PC-3 (cell line): ENCODE measurements at regions not wholly inside any gene's neighbourhood (a gene's known extent, or its start where the extent isn't known, plus 50 kb on each side); places are given as distances from the start of the nearest gene placed in this dataset.

Experiments used
- ATAC-seq: fragments of 200-7000 bp; cut with Tn5 transposase; 2 replicates; pipeline ENCODE4 v1.9.1; 2020; ENCODE audit warnings: mild to moderate bottlenecking, moderate library complexity
- BruUV-seq: library from RNA; stranded (reverse); fragments of 400-500 nt; replicated peaks from 2 replicates; lab custom pipeline; 2021; lab: Mats Ljungman, UMichigan
- CTCF ChIA-PET: fragments of 300-600 bp; sonication (Branson Sonifier 250); formaldehyde crosslinking; loops from one replicate; lab custom pipeline; 2022; ENCODE audit warnings: antibody characterized with exemption; lab: Charles Lee
- POLR2A ChIA-PET: fragments of 300-600 bp; sonication (Branson Sonifier 250); formaldehyde crosslinking; loops from one replicate; lab custom pipeline; 2022; ENCODE audit warnings: antibody characterized with exemption; ENCODE audit not compliant: unreplicated experiment; lab: Charles Lee
- DNase-seq: peaks from one replicate; pipeline ENCODE4 v3.0.0-alpha.2; 2015
- H2AFZ ChIP-seq: fragments of 300-600 bp; sonication (generic); 2 replicates; pipeline ENCODE4 v1.6.0; 2016; ENCODE audit warnings: antibody characterized with exemption, low read length
- H3F3A ChIP-seq: fragments of 300-600 bp; sonication (generic); one replicate; pipeline ENCODE4 v1.6.0; 2017; ENCODE audit warnings: antibody characterized with exemption, low read length, control low read depth, mild to moderate bottlenecking; ENCODE audit not compliant: unreplicated experiment
- H3K27ac ChIP-seq: fragments of 300-600 bp; sonication (generic); 2 replicates; pipeline ENCODE4 v1.5.1; 2016; ENCODE audit warnings: mild to moderate bottlenecking, low read length
- H3K27me3 ChIP-seq: fragments of 300-600 bp; sonication (generic); 2 replicates; pipeline ENCODE4 v1.6.1; 2016; ENCODE audit warnings: low read length, mixed read lengths
- H3K36me3 ChIP-seq: fragments of 300-600 bp; sonication (generic); 2 replicates; pipeline ENCODE4 v1.6.1; 2016; ENCODE audit warnings: low read depth, mixed run types, low read length, mixed read lengths
- H3K4me1 ChIP-seq: fragments of 300-600 bp; sonication (generic); 2 replicates; pipeline ENCODE4 v1.5.1; 2016; ENCODE audit warnings: low read length; ENCODE audit not compliant: insufficient read depth
- H3K4me2 ChIP-seq: fragments of 300-600 bp; sonication (generic); 2 replicates; pipeline ENCODE4 v1.6.0; 2016; ENCODE audit warnings: low read length
- H3K4me3 ChIP-seq: fragments of 300-600 bp; sonication (generic); 2 replicates; pipeline ENCODE4 v1.5.1; 2016; ENCODE audit warnings: mild to moderate bottlenecking, low read length, mixed read lengths
- H3K79me2 ChIP-seq: fragments of 300-600 bp; sonication (generic); 2 replicates; pipeline ENCODE4 v1.6.1; 2017; ENCODE audit warnings: low read length, mixed read lengths
- H3K9ac ChIP-seq: fragments of 300-600 bp; sonication (generic); 2 replicates; pipeline ENCODE4 v1.6.0; 2016; ENCODE audit warnings: mild to moderate bottlenecking, low read length
- H3K9me2 ChIP-seq: fragments of 300-600 bp; sonication (generic); replicated peaks from 2 replicates; pipeline ENCODE4 v1.6.1; 2016; ENCODE audit warnings: mixed run types, low read length, mixed read lengths
- H3K9me3 ChIP-seq: fragments of 300-600 bp; sonication (generic); 2 replicates; pipeline ENCODE4 v1.6.1; 2016; ENCODE audit warnings: low read length, mixed read lengths
- H4K20me1 ChIP-seq: fragments of 300-600 bp; sonication (generic); 2 replicates; pipeline ENCODE4 v1.6.1; 2016; ENCODE audit warnings: low read length, mixed read lengths
- EZH2 ChIP-seq: fragments of 300-600 bp; sonication (generic); IDR thresholded peaks from one replicate; pipeline ENCODE4 v1.6.1; 2017; ENCODE audit warnings: antibody characterized with exemption, mild to moderate bottlenecking, low read length; ENCODE audit not compliant: unreplicated experiment
- EZH2phosphoT487 ChIP-seq: fragments of 300-600 bp; sonication (generic); IDR thresholded peaks from 2 replicates; pipeline ENCODE4 v1.6.1; 2018; ENCODE audit warnings: mild to moderate bottlenecking, antibody characterized with exemption, low read length, borderline replicate concordance
- intact Hi-C: fragments of 100-400 bp; cut with micrococcal nuclease; formaldehyde crosslinking; loops from 2 replicates; pipeline ENCODE4 v1.9.0; 2023
- TF ChIP-seq, protein P1 (sequence below): fragments of 300-600 bp; sonication (generic); conservative IDR thresholded peaks from 2 replicates; pipeline ENCODE4 v1.5.1; 2017; ENCODE audit warnings: antibody characterized with exemption, low read depth, mild to moderate bottlenecking, low read length

DNA sequence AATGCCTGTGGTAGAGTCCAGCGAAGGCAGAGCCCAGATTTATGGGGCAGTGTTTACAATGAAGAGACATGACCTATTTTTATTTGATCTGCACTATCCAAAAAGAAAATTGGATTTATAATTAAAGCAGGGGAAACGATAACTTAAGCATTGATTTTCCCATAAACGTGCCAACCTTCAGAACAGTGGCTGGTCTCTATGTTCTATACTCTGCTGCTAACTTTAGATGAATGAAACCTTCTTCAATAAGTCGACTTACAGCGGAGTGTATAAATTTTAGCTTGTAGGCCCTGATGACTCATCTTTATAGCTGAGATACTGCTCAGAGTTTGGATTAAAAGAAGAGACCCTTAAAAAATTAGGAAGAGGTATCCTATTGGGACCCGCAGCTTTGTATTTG lies 452.6 kb downstream of the TLR4 start:
- Histone ChIP-seq H3K4me2 (no peak overlapping the region), H3K79me2 (no peaks in the 10 kb centered on the region), H3K36me3 (no peaks in the 10 kb centered on the region), H2AFZ (no peak overlapping the region), H3K4me3 (no peak overlapping the region), H3K9ac (no peak overlapping the region), H3K9me3 (no peaks in the 10 kb centered on the region), H3K4me1 (no peaks in the 10 kb centered on the region), H3K9me2 (no peaks in the 10 kb centered on the region), H4K20me1 (no peaks in the 10 kb centered on the region), H3K27ac (no peak overlapping the region), H3F3A (no peaks in the 10 kb centered on the region), H3K27me3 (no peaks in the 10 kb centered on the region)
- no peak for TF ChIP-seq EZH2phosphoT487
- no peak for TF ChIP-seq EZH2
- TF ChIP-seq, protein P1, sequence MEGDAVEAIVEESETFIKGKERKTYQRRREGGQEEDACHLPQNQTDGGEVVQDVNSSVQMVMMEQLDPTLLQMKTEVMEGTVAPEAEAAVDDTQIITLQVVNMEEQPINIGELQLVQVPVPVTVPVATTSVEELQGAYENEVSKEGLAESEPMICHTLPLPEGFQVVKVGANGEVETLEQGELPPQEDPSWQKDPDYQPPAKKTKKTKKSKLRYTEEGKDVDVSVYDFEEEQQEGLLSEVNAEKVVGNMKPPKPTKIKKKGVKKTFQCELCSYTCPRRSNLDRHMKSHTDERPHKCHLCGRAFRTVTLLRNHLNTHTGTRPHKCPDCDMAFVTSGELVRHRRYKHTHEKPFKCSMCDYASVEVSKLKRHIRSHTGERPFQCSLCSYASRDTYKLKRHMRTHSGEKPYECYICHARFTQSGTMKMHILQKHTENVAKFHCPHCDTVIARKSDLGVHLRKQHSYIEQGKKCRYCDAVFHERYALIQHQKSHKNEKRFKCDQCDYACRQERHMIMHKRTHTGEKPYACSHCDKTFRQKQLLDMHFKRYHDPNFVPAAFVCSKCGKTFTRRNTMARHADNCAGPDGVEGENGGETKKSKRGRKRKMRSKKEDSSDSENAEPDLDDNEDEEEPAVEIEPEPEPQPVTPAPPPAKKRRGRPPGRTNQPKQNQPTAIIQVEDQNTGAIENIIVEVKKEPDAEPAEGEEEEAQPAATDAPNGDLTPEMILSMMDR = no peak
- POLR2A ChIA-PET = interaction anchor here (0.6 kb wide), 1 partner anchor 1607 kb away, joined by 4 read pairs; no protein-coding TSS in a partner anchor
- ATAC-seq = no peak
- no peak for DNase-seq
- BruUV-seq = no TSS peak
- intact Hi-C loops = no loop called here
- CTCF ChIA-PET = no interaction called here

DNA sequence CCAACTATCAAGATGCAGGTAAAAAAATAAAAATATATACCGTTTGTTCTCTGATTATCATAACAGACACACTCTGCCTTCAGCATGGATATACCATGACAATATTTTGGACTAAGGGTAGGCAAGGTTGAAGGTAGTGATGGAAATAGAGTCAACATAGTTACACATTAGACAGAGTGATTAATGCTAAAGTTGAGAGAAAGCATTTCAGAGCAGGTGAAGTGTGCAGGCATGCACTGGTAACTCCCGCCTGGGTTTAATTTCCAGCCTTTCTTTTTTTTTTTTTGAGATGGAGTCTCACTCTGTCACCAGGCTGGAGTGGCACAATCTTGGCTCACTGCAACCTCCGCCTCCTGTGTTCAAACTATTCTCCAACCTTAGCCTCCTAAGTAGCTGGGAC lies 458.5 kb downstream of the TLR4 start:
- Histone ChIP-seq H2AFZ (no peak overlapping the region), H3K9ac (no peak overlapping the region), H3K36me3 (no peaks in the 10 kb centered on the region), H3F3A (no peaks in the 10 kb centered on the region), H3K27me3 (no peaks in the 10 kb centered on the region), H3K79me2 (no peaks in the 10 kb centered on the region), H4K20me1 (no peaks in the 10 kb centered on the region), H3K27ac (no peak overlapping the region), H3K4me3 (no peak overlapping the region), H3K4me2 (no peak overlapping the region), H3K9me3 (no peaks in the 10 kb centered on the region), H3K9me2 (no peaks in the 10 kb centered on the region), H3K4me1 (no peaks in the 10 kb centered on the region)
- no TSS peak for BruUV-seq
- no peak for TF ChIP-seq EZH2
- TF ChIP-seq, protein P1 = no peak
- TF ChIP-seq EZH2phosphoT487 = no peak
- ATAC-seq (no peak), DNase-seq (no peak)
- intact Hi-C loops = no loop called here
- ChIA-PET CTCF (no interaction called here), POLR2A (no interaction called here)

DNA sequence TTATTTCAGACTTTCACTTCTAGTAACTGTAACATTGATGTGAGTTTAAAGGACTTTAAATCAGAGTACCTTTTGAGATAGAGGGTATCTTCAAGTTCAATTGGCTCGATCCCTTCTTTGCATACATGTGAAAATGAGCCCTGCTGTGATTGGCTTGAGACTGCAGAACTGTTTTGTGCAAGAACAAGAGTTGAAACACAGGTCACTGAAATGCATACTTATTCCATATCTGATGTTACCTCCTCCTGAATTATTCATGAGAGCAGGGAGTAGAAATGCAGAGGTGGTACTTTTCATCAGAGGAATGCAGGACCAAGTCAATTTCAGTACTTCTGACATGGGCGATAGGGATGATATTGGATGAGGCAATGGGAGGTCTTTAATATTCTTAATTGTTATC lies 459.5 kb downstream of the TLR4 start:
- no peak overlapping the region for H3K4me3 ChIP-seq
- TF ChIP-seq, protein P1 = no peak
- TF ChIP-seq EZH2phosphoT487 (no peak), EZH2 (no peak)
- DNase-seq = no peak

More for the DNA sequence above, 459.5 kb downstream of the TLR4 start:
- no TSS peak for BruUV-seq
- Histone ChIP-seq H2AFZ (no peak overlapping the region), H3K9ac (no peak overlapping the region), H3K4me1 (no peaks in the 10 kb centered on the region), H3K79me2 (no peaks in the 10 kb centered on the region), H3K4me2 (no peak overlapping the region), H3F3A (no peaks in the 10 kb centered on the region), H3K9me2 (no peaks in the 10 kb centered on the region), H3K36me3 (no peaks in the 10 kb centered on the region), H3K9me3 (no peaks in the 10 kb centered on the region), H4K20me1 (no peaks in the 10 kb centered on the region), H3K27me3 (no peaks in the 10 kb centered on the region), H3K27ac (no peak overlapping the region)
- POLR2A ChIA-PET = no interaction called here
- intact Hi-C loops = no loop called here
- CTCF ChIA-PET = no interaction called here
- no peak for ATAC-seq
